ENCODE measurements at regions not wholly inside any gene's neighbourhood (a gene's known extent, or its start where the extent isn't known, plus 50 kb on each side); places are given as distances from the start of the nearest gene placed in this dataset.
"Not testable (repeated sequence)": the region's sequence is repeated elsewhere in the genome, so short reads cannot be mapped to it uniquely, and the experiment has no call there.

DNA sequence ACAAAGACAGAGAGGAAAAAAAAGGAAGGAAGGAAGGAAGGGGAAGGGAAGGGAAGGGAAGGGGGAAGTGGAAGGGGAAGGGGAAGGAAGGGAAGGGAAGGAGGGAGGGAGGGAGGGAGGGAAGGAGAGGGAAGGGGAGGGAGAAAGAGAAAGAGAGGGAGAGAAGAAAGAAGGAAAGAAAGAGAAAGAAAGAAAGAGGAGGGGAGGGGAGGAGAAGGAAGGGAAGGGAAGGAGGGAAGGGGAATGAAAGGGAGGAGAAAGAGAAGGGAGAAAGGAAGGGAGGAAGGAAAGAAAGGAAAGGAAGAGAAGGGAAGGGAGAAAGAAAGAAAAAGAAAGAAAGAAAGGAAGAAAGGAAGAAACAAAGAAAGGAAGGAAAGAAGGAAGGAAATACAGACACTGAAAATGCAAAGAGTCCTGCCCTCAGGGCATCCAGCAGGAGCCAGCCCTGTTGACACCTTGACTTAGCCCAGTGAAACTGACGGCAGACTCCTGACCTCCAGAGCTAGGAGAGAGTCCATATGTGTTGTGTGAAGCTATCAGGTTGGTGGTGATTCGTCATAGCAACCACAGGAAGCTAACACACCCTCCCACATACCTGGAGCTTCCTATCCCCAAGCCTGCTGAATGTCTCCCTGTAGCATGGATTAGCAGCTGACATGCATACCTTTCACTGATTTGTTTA lies 58.7 kb upstream of the SULF2 start:
- POLR2A ChIA-PET, result no interaction called here
- H3K4me1 ChIP-seq (ENCODE audit: control insufficient read depth, insufficient read depth, low read length), result no peaks in the 10 kb centered on the region
- SMC1A ChIA-PET (ENCODE audit: uncharacterized antibody, unreplicated experiment), result interaction anchor here (0.8 kb wide), 1 partner anchor 35 kb away, joined by 3 read pairs; no protein-coding TSS in a partner anchor
- peaks cover 0 to 1% of the 10 kb centered on the region in 2 experiments; a peak in 2 of 4 replicates for H3K27me3 ChIP-seq (replicated peaks in 1 of 2; ENCODE audit: control insufficient read depth in 2 of 2, insufficient read depth in 2 of 2, low read length in 1 of 2)
- H2AFZ ChIP-seq (ENCODE audit: control insufficient read depth, low read depth, low read length), result no peak overlapping the region
- WGBS (ENCODE audit: insufficient coverage, insufficient replicate concordance, low lambda C conversion rate, missing lambda C conversion rate), result 25% methylated on average over 2 of the region's 2 CpGs
- CTCF ChIA-PET, result no interaction called here
- no peaks in the 10 kb centered on the region for H3K9me3 ChIP-seq (replicated peaks; ENCODE audit: control insufficient read depth, insufficient read depth, low read length)
- DNase-seq (ENCODE audit: low read depth, low spot score) (no peak), ATAC-seq (no peak), FAIRE-seq (no peak)
- H4K20me1 ChIP-seq (ENCODE audit: control insufficient read depth, insufficient read depth), result no peaks in the 10 kb centered on the region
- H3K9ac ChIP-seq (ENCODE audit: control insufficient read depth, insufficient read depth, low read length), result no peak overlapping the region
- in situ Hi-C loops (cut with MboI) (no loop called here), intact Hi-C loops (cut with micrococcal nuclease; ENCODE audit: unreplicated experiment) (no loop called here)
- TF ChIP-seq RFX5 (IDR thresholded peaks at IDR 0.05; ENCODE audit: low read depth, low read length) (no peak), FOXK2 (IDR thresholded peaks at IDR 0.05) (peak; percentile 29; the same call in 1 of the 2 replicates)
- BruUV-seq (replicated peaks), result no TSS peak
- H3K4me2 ChIP-seq (ENCODE audit: control insufficient read depth, insufficient read depth), result no peak overlapping the region
- no peak overlapping the region for H3K27ac ChIP-seq (ENCODE audit: control insufficient read depth, insufficient read depth)
- RAD21 ChIA-PET (ENCODE audit: unreplicated experiment), result no interaction called here
- no peaks in the 10 kb centered on the region for H3K36me3 ChIP-seq (ENCODE audit: control insufficient read depth in 2 of 2, insufficient read depth in 2 of 2, low read length in 1 of 2)
- no peak overlapping the region for H3K4me3 ChIP-seq
- H3K79me2 ChIP-seq (ENCODE audit: control insufficient read depth, insufficient read depth, low read length), result no peaks in the 10 kb centered on the region

DNA sequence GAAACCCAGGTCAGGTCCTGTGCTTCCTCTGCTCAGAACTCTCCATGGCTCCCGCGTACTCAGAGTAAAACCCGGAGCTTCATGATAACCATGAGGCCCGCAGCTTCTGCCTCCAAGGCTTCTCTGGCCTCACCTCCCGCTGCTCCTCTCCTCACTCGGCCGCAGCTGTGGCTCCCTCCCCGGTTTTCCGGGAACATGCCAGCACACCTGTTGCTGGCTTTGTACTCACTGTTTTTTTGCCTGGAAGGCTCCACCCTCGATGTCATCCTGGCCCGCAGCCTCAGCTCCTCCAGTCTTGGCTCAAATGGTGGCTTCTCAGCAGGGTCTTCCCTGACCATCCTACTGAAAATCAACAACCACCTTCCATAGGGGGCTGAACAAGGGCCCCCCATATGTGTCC lies 57.7 kb upstream of the SULF2 start:
- RAD21 ChIA-PET (ENCODE audit: unreplicated experiment); H3K4me3 ChIP-seq; H3K4me1 ChIP-seq (ENCODE audit: control insufficient read depth, insufficient read depth, low read length); H3K36me3 ChIP-seq (ENCODE audit: control insufficient read depth in 2 of 2, insufficient read depth in 2 of 2, low read length in 1 of 2); DNase-seq (ENCODE audit: low read depth, low spot score); BruUV-seq (replicated peaks); H3K9me3 ChIP-seq (replicated peaks; ENCODE audit: control insufficient read depth, insufficient read depth, low read length); H3K4me2 ChIP-seq (ENCODE audit: control insufficient read depth, insufficient read depth); H3K27me3 ChIP-seq (replicated peaks in 1 of 2; ENCODE audit: control insufficient read depth in 2 of 2, insufficient read depth in 2 of 2, low read length in 1 of 2); H2AFZ ChIP-seq (ENCODE audit: control insufficient read depth, low read depth, low read length); intact Hi-C loops (cut with micrococcal nuclease; ENCODE audit: unreplicated experiment); H4K20me1 ChIP-seq (ENCODE audit: control insufficient read depth, insufficient read depth); in situ Hi-C loops (cut with MboI); FAIRE-seq; H3K9ac ChIP-seq (ENCODE audit: control insufficient read depth, insufficient read depth, low read length); H3K79me2 ChIP-seq (ENCODE audit: control insufficient read depth, insufficient read depth, low read length); CTCF ChIA-PET; ATAC-seq; POLR2A ChIA-PET; H3K27ac ChIP-seq (ENCODE audit: control insufficient read depth, insufficient read depth): not testable (repeated sequence)
- WGBS (ENCODE audit: insufficient coverage, insufficient replicate concordance, low lambda C conversion rate, missing lambda C conversion rate), result 40% methylated on average over 11 of the region's 11 CpGs
- SMC1A ChIA-PET (ENCODE audit: uncharacterized antibody, unreplicated experiment), result interaction anchor here (0.8 kb wide), 1 partner anchor 34 kb away, joined by 3 read pairs; no protein-coding TSS in a partner anchor

DNA sequence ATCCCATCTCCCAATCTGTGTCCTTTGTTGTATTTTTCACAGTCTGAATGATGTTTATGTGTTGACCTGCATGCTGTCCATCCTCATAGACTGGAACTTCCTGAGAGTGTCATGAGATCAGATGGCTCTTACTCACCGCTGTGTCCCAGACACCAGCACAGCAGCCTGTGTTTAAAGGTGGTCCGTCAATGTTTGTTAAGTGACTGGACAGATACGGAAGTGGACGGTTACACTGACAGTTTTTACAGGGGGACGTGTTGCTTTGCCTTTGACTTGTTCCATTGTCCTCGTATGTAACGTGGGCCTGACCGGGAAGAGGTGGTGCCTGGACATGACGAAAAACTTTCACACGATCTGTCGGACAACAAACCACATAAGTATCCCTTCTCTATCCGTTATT lies 56.7 kb upstream of the SULF2 start:
- in situ Hi-C loops (cut with MboI), result not testable (repeated sequence)

DNA sequence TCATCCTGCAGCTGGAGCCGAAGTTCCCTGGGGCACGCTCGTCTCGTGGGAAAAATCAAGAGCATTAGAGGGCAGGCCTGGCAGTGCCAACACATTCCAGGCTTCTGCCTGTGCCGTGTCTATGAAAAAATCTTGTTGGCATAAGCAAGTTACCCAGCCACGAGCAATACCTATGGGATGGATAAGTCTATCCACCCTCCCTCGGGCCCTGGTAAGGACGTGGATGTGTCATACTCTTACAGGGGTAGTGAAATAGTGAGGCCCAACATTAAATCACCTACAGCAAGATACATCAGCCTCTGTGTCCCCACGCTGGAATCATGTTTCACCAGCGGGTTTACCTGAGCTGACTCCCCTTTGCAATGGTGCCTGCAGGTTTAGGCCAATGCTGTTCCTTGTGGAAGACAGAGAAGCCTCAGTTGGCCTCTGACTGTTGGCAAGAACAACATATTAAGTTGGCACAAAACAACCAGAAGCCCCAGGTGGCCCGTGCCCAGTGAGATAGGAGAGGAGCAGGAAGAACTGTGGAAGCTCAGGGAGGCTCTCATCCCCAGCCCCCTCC lies 51.1 kb upstream of the SULF2 start:
- DNase-seq (ENCODE audit: low read depth, low spot score); RAD21 ChIA-PET (ENCODE audit: unreplicated experiment): not testable (repeated sequence)
- 18% methylated on average over 6 of the region's 11 CpGs for WGBS (ENCODE audit: insufficient coverage, insufficient replicate concordance, low lambda C conversion rate, missing lambda C conversion rate)

More for the DNA sequence above, 56.7 kb upstream of the SULF2 start:
- 39% methylated on average over 12 of the region's 12 CpGs for WGBS (ENCODE audit: insufficient coverage, insufficient replicate concordance, low lambda C conversion rate, missing lambda C conversion rate)
- H3K27me3 ChIP-seq (replicated peaks in 1 of 2; ENCODE audit: control insufficient read depth in 2 of 2, insufficient read depth in 2 of 2, low read length in 1 of 2); H3K9ac ChIP-seq (ENCODE audit: control insufficient read depth, insufficient read depth, low read length); POLR2A ChIA-PET; RAD21 ChIA-PET (ENCODE audit: unreplicated experiment); intact Hi-C loops (cut with micrococcal nuclease; ENCODE audit: unreplicated experiment); H3K9me3 ChIP-seq (replicated peaks; ENCODE audit: control insufficient read depth, insufficient read depth, low read length); H3K4me1 ChIP-seq (ENCODE audit: control insufficient read depth, insufficient read depth, low read length); H4K20me1 ChIP-seq (ENCODE audit: control insufficient read depth, insufficient read depth); FAIRE-seq; SMC1A ChIA-PET (ENCODE audit: uncharacterized antibody, unreplicated experiment); H3K27ac ChIP-seq (ENCODE audit: control insufficient read depth, insufficient read depth); H3K36me3 ChIP-seq (ENCODE audit: control insufficient read depth in 2 of 2, insufficient read depth in 2 of 2, low read length in 1 of 2); H2AFZ ChIP-seq (ENCODE audit: control insufficient read depth, low read depth, low read length); BruUV-seq (replicated peaks); H3K79me2 ChIP-seq (ENCODE audit: control insufficient read depth, insufficient read depth, low read length); H3K4me2 ChIP-seq (ENCODE audit: control insufficient read depth, insufficient read depth); CTCF ChIA-PET; H3K4me3 ChIP-seq; DNase-seq (ENCODE audit: low read depth, low spot score); ATAC-seq: not testable (repeated sequence)

More for the DNA sequence above, 51.1 kb upstream of the SULF2 start:
- H3K4me2 ChIP-seq (ENCODE audit: control insufficient read depth, insufficient read depth); H3K9me3 ChIP-seq (replicated peaks; ENCODE audit: control insufficient read depth, insufficient read depth, low read length); H3K79me2 ChIP-seq (ENCODE audit: control insufficient read depth, insufficient read depth, low read length); CTCF ChIA-PET; H3K9ac ChIP-seq (ENCODE audit: control insufficient read depth, insufficient read depth, low read length); POLR2A ChIA-PET; intact Hi-C loops (cut with micrococcal nuclease; ENCODE audit: unreplicated experiment); SMC1A ChIA-PET (ENCODE audit: uncharacterized antibody, unreplicated experiment); H4K20me1 ChIP-seq (ENCODE audit: control insufficient read depth, insufficient read depth); H2AFZ ChIP-seq (ENCODE audit: control insufficient read depth, low read depth, low read length); ATAC-seq; H3K27ac ChIP-seq (ENCODE audit: control insufficient read depth, insufficient read depth); H3K27me3 ChIP-seq (replicated peaks in 1 of 2; ENCODE audit: control insufficient read depth in 2 of 2, insufficient read depth in 2 of 2, low read length in 1 of 2); H3K4me1 ChIP-seq (ENCODE audit: control insufficient read depth, insufficient read depth, low read length); H3K4me3 ChIP-seq; H3K36me3 ChIP-seq (ENCODE audit: control insufficient read depth in 2 of 2, insufficient read depth in 2 of 2, low read length in 1 of 2); in situ Hi-C loops (cut with MboI); BruUV-seq (replicated peaks); FAIRE-seq: not testable (repeated sequence)
